Kidney epithelial cell (primary cell): ENCODE measurements at regions not wholly inside any gene's neighbourhood (a gene's known extent, or its start where the extent isn't known, plus 50 kb on each side); places are given as distances from the start of the nearest gene placed in this dataset.

ENCODE experiments used
- DNase-seq: peaks from one replicate; pipeline ENCODE4 v3.0.0-alpha.2; 2010; ENCODE audit warnings: low read depth
- H3K27me3 ChIP-seq: 2 replicates; pipeline ENCODE4 v1.6.0; 2011; ENCODE audit warnings: low read length; ENCODE audit not compliant: control insufficient read depth, insufficient read depth
- H3K36me3 ChIP-seq: 2 replicates; pipeline ENCODE4 v1.5.1; 2011; ENCODE audit warnings: low read length; ENCODE audit not compliant: control insufficient read depth, insufficient read depth
- H3K4me3 ChIP-seq: 2 replicates; pipeline ENCODE4 v1.5.1; 2011; ENCODE audit warnings: low read depth, mild to moderate bottlenecking, control low read depth, low read length
- TF ChIP-seq, protein P1 (sequence below): IDR thresholded peaks from 2 replicates; pipeline ENCODE4 v1.5.1; 2011; ENCODE audit warnings: mild to moderate bottlenecking, moderate library complexity, low read length, control low read depth, inconsistent platforms; ENCODE audit not compliant: insufficient read depth, poor library complexity, severe bottlenecking

DNA sequence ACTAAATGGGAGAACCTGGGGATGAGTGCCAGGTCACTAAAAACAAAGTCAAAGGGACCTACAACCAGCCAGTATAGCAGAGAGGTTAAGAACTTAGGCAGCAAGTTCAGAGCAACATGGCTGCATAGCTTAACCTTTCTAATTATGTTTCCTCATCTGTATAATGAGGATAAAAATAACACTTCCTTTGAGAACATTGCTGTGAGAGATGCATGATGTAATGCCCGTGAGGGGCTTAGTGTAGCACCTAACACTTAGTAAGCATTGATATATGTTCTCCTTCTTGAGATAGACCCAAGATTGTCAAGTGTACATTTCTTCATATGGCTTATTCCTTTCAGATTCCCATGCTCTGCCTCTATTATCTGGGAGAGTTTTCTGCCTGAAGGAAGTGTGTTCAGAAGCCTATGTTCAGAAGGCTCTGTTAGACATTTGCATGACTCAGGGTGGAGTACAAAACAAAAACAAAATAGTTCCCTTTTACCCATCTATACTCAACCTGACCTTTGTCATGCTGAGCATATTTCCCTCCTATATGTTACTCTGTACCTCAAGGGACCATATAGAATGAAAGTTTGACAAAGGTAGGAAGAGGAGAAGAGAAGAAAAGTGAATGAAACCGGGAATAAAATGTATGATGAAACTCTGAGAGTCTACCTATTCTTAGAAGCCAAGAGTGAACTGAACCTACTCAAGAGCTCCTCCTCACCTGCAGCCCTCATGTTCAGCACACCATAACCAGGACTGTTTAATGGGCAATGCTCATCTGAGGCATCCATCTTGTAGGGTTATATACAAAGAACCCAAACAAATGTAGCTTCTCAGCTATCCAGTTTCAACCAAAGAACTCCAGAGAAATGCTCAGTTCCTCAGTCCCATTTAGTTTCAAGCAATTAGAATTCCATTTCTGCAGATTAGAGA lies 70.7 kb upstream of the KCNMB2 start:
- Histone ChIP-seq H3K36me3 (no peaks in the 10 kb centered on the region), H3K27me3 (no peaks in the 10 kb centered on the region), H3K4me3 (no peak overlapping the region)
- no peak for DNase-seq
- TF ChIP-seq, protein P1, sequence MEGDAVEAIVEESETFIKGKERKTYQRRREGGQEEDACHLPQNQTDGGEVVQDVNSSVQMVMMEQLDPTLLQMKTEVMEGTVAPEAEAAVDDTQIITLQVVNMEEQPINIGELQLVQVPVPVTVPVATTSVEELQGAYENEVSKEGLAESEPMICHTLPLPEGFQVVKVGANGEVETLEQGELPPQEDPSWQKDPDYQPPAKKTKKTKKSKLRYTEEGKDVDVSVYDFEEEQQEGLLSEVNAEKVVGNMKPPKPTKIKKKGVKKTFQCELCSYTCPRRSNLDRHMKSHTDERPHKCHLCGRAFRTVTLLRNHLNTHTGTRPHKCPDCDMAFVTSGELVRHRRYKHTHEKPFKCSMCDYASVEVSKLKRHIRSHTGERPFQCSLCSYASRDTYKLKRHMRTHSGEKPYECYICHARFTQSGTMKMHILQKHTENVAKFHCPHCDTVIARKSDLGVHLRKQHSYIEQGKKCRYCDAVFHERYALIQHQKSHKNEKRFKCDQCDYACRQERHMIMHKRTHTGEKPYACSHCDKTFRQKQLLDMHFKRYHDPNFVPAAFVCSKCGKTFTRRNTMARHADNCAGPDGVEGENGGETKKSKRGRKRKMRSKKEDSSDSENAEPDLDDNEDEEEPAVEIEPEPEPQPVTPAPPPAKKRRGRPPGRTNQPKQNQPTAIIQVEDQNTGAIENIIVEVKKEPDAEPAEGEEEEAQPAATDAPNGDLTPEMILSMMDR: no peak

DNA sequence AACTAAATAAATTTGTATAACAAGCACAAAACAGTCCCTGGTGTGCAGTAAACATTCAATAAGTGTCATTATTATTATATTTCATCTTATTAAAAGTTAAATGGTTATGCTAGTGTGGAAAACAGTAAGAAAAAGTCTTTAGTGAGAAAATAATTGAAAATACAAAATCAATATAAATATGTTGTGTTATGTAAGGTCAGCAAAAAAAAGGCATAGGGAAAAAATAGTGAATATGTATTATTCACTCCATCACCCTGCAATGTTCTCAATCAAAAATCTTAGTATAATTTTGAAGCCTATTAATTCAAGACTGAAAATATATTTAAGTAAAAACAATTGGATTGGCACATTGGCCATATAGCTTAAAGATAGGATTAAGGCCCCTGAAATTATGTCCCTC lies 63.3 kb upstream of the KCNMB2 start:
- TF ChIP-seq, protein P1: no peak
- DNase-seq: no peak
- no peaks in the 10 kb centered on the region for H3K27me3 ChIP-seq
- H3K4me3 ChIP-seq: no peak overlapping the region
- H3K36me3 ChIP-seq: no peaks in the 10 kb centered on the region

DNA sequence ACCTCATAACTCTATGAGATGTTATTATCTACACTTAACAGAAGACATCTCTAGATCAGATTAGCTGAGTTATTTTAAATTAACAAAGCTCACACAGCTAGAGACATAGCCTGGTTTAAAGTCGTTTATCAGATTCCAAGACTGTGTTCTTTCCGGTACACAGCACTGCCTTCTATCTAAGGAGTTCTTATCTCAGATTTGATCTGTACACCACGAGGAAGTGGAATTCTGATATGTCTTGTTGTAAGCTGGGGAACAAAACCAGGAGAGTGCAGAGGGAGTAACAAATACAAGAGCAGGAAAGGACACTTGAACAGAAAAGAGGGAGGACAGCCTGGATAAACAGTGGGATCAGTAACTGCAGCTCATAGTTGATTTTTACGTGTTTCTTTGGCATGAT lies 61.7 kb upstream of the KCNMB2 start:
- H3K4me3 ChIP-seq: no peak overlapping the region
- H3K27me3 ChIP-seq: no peaks in the 10 kb centered on the region
- DNase-seq: no peak
- TF ChIP-seq, protein P1: no peak
- H3K36me3 ChIP-seq: no peaks in the 10 kb centered on the region

DNA sequence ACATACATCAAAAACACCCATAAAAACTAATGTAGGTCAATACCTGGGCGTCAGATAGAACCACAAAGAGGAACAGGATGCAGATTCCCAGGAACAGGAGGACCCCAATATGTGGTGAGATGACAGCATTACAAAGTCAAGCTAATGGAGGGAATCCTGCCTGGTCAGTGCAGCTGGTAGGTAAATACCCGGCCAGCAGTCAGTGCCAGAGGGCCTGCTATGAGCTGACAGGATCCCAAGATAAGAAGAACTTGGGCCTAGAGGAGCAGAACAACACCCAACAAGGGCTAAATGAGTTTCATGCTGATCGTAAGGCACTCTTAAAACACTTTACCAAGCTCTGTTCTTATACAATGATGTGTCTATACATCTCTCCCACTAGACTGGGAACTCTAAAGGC lies 61.2 kb upstream of the KCNMB2 start:
- Histone ChIP-seq H3K4me3 (no peak overlapping the region), H3K27me3 (no peaks in the 10 kb centered on the region), H3K36me3 (no peaks in the 10 kb centered on the region)
- TF ChIP-seq, protein P1: no peak
- no peak for DNase-seq

DNA sequence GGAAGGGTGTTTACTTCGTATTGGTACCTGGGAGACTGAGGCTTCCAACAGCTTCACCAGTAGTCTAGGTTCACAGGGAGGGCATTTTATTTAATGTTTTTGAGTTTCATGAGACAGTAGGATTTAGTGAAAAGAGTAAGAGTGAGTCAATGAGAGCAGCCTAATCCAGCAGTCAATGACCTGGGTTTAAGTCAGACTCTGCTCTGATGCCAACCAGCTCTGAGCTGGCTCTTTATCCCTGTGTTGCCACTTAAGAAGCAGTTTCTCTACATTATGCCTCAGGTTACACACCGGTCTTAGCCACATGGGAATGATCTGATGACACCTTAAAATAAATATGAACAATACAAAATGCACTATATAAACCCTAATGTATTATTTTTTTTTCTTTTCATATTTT lies 59.4 kb upstream of the KCNMB2 start:
- H3K27me3 ChIP-seq: no peaks in the 10 kb centered on the region
- no peaks in the 10 kb centered on the region for H3K36me3 ChIP-seq
- H3K4me3 ChIP-seq: no peak overlapping the region
- TF ChIP-seq, protein P1: no peak
- no peak for DNase-seq

DNA sequence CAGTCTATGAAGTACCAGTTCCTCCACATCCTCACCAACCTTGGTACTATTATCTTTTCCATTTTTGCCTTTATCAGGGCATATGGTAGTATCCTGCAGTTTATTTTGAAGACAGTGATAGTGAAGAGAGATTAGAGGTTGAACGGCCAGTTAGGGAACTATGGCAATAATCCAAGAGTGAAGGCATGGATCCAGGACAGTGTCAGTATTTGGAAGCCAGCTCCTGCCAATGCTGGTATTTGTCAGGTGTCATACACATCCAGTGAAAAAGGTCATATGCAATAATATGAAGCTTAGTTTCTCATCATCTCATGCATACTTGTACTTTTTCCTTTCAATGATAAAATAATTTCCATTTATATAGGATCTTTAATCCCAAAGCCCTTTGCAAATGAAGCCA lies 56.8 kb upstream of the KCNMB2 start:
- no peak for DNase-seq
- H3K4me3 ChIP-seq: no peak overlapping the region
- H3K36me3 ChIP-seq: no peaks in the 10 kb centered on the region
- TF ChIP-seq, protein P1: no peak
- no peaks in the 10 kb centered on the region for H3K27me3 ChIP-seq
